ENCODE measurements at regions not wholly inside any gene's neighbourhood (a gene's known extent, or its start where the extent isn't known, plus 50 kb on each side); places are given as distances from the start of the nearest gene placed in this dataset.
A peak's percentile ranks its signal among the peaks of the same experiment; 100 is the strongest.

DNA sequence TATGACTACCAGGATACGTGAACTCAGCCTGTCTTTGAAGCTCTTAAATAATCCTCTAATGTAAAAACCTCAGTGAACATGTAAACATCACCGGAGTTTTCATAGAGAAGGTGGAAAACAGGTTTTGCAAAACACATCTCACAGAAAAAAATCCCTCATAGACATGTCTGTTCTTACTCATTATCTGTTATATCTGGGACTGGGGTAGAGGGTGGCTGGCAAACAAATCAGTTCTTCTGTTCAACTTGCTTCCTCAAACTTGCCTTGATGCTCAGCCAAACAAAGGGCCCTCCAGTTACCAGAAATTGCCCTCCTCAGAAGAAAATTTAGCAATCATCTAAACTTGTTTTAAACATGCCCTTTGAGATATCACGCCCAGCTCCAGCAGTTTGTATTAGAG is 66.1 kb upstream of the CXADR start:
- DNase-seq (ENCODE audit: low read depth in 2 of 2), result no peak

DNA sequence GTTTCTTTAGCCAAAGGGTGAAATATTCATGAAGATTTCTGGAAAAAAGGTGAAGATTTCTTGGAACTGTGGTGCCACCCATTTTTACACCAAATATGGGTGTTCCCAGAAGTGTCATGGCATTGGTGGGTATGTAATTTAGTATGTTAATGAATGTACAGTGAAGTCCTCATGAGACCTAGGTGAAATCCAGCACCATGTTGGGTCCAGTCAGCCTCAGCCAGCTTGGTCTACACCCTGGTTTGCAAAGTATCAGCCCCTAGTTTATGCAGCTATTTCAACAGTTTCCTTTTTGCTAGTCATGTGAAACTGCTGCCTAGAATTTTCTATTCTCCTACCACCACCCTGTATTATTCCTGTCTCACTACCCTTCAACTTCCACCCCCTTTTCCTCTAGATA is 63.1 kb upstream of the CXADR start:
- DNase-seq (ENCODE audit: low read depth in 2 of 2), result no peak

DNA sequence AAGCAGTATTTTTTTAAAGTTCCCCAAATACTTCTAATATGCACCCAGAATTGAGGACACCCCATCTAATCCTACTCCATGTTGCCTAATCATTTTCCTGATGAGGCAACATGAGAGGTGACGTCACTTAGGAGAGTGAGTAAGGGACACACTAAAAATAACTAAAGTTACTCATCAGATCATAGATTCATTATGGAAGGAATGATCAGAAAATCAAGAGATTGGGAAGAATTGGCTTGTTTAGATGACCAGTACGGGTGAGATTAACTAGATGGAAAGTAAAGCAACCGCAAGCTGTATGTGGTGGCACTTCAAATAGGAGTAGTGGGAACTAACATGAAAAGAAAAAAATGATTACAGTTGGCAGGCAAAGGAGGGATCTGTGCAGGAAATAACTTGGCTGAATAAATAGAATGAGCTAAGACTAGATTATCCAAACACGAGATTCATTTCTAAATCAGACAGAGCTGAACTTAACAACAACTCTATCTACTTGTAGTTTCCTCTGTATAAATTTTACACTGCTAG is 61.4 kb upstream of the CXADR start:
- no peak for DNase-seq (ENCODE audit: low read depth in 2 of 2)

DNA sequence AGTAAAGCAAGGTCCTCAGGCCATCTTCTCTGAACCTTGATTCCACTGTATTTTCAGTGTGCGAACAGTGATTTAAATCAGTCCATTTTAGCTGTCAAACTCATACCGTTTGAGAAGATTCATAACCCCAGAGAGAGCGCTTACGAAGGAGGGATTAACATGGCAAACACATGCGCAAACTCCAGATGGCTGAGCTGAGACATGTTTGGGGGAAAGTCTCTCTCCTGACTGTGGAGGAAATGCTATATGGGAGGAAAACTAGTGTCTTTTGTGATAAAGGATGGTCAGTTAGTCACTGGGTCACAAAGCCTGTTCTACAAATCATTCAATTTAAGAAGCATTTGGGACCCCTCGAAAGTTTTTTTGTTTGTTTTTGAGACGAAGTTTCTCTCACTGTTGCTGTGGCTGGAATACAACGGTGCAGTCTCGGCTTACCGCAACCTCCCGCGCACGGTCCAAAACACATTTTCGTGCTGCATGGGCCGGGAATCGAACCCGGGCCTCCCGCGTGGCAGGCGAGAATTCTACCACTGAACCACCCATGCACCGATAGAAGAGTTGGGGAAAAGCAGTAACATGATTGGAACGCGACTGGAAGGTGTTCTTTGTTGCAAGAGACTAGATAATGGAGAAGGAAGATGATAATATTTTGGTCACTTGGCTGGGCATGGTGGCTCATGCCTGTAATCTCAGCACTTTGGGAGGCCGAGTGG is 58.4 kb upstream of the CXADR start:
- DNase-seq (ENCODE audit: low read depth in 2 of 2), result peak; percentile 37 to 46

DNA sequence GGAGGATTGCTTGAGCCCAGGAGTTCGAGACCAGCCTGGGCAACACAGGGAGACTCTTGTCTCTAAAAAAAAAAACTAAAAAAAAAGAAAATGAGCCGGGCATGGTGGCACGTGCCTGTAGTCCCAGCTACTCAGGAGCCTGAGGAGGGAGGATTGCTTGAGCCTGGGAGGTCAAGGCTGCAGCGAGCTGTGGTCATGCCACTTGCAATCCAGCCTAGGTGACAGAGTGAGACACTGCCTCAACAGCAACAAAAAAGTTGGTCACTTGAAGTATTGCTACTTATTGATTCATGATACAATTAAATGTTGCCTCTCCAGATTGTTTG is 57.9 kb upstream of the CXADR start:
- no peak for DNase-seq (ENCODE audit: low read depth in 2 of 2)

DNA sequence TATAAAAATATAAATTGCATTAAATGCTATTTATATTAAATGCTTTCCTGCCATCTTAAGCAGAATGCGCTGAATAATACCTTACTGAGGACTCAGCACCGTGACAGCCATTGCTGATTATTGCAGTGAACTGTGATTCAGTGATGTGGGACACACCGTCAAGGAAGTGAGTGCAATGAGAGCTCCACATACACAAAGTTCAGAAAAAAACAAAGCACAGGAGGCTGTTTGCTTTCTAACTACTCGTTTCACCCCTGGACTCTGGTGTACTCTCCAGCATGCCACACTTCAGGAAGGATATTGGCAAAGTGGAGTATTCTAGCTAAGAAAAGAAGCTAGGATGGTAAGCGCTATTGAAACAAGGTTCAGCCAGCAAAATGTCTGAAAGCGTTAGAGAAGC is 57.4 kb upstream of the CXADR start:
- no peak for DNase-seq (ENCODE audit: low read depth in 2 of 2)

DNA sequence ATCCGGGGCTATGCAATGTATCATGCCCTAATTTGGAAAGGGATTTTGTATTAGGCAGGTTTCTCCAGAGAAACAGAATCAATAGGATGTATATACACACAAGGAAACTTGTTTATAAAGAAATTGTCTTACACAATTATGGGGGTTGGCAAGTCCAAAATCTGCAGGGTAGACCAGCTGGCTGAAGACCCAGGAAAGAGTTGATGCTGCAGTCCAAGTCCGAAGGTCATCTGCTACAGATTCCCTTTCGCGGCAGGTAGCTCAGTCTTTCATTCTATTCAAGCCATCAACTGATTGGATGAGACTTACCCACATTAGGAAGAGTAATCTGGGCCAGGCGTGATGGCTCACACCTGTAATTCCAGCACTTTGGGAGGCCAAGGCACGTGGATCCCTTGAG is 54.6 kb upstream of the CXADR start:
- DNase-seq (ENCODE audit: low read depth in 2 of 2), result no peak

DNA sequence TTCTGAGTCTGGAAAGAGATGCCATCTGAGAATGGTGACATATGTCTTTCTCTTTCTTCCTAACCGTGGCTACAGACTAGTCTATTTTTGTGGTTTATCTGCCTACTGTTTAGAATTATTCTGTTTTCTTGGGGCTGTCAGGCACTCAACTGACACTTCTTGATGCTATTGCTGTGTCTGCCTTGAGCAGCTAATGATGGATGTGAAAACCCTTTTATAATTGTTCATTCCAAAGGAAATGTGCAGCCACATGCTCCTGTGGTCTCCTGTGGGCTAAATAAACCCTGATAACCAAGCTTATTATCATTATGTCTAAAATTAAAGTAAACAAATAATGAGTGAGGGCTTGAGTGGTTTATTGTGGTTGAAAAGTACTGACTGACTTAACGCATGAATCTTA is 52.7 kb upstream of the CXADR start:
- DNase-seq (ENCODE audit: low read depth in 2 of 2), result no peak

DNA sequence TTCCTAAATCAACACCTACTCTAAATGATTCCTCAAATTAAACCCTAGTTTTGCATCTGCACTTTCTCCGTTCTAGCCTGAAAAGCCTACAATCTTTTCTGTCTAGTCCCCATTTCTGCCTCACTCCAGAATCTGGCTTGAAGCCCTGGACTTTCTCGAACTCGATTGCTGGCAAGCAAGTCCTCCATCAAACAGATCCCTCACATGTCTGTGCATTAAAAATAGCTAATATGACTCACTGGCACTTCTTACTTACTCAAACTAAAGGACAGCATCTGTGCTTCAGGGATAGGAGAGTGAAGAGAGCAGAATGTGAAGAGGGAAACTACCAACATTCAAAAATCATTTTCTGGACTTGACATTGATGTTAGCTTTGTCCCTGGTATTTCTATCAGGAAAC is 51.8 kb upstream of the CXADR start:
- DNase-seq (ENCODE audit: low read depth in 2 of 2), result no peak

DNA sequence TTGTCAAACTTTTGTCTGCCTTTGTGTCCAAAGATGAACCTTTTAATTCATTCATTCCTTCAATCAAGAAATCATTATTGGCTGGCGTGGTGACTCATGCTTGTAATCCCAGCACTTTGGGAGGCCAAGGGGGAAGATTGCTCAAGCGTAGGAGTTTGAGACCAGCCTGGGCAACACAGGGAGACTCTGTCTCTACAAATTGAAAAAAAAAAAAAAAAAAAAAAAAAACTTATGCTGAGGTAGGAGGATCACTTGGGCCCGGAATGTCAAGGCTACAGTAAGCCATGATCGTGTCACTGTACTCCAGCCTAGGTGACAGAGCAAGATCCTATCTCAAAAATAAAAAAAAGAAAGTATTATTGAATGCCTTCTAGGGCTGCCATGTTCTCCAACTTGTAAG is 51.3 kb upstream of the CXADR start:
- DNase-seq (ENCODE audit: low read depth in 2 of 2), result no peak

DNA sequence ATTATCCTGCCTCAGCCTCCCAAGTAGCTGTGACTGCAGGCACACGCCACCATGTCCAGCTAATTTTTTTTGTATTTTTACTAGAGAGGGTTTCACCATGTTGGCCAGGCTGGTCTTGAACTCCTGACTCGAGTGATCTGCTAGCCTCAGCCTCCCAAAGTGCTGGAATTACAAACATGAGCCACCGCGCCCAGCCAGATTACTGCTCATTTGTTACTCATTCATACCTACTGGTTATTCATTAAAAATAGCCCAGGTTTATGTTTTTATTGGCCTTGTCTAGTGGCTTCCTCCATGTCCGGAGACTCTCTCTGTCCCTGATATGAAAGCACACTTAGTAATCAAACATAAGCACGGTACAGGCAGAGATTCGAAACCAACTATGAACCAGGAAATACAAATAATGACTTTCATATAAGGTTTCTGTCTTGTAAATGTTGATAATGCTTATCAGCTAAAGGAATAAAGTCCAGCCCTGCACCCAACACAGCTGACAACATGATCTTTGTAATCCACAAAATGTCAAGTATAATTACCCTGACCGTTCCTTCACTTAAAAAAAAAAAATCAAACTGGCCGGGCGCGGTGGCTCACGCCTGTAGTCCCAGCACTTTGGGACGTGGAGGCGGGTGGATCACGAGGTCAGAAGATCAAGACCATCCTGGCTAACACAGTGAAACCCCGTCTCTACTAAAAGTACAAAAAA is 50.4 kb upstream of the CXADR start:
- no peak for DNase-seq (ENCODE audit: low read depth in 2 of 2)

All from stimulated activated CD8-positive, alpha-beta memory T cell treated with anti-CD3 and anti-CD28 coated beads, Interleukin-15, amount 100 ng/mL, for 48 hours (primary cell).